OCI-LY7 (cell line): ENCODE measurements at regions not wholly inside any gene's neighbourhood (a gene's known extent, or its start where the extent isn't known, plus 50 kb on each side); places are given as distances from the start of the nearest gene placed in this dataset.

ENCODE experiments used
- EZH2phosphoT487 ChIP-seq: fragments of 200-600 bp; sonication (generic); IDR thresholded peaks from 2 replicates; pipeline ENCODE4 v1.6.1; 2018; ENCODE audit warnings: low read depth, borderline replicate concordance, mild to moderate bottlenecking, mixed run types, antibody characterized with exemption, low read length, moderate library complexity, mixed read lengths
- TF ChIP-seq, protein P1 (sequence below): fragments of 200-600 bp; sonication (generic); conservative IDR thresholded peaks from 2 replicates; pipeline ENCODE4 v1.5.1; 2014; ENCODE audit warnings: mild to moderate bottlenecking, antibody characterized with exemption, low read length, moderate library complexity, mixed read lengths

DNA sequence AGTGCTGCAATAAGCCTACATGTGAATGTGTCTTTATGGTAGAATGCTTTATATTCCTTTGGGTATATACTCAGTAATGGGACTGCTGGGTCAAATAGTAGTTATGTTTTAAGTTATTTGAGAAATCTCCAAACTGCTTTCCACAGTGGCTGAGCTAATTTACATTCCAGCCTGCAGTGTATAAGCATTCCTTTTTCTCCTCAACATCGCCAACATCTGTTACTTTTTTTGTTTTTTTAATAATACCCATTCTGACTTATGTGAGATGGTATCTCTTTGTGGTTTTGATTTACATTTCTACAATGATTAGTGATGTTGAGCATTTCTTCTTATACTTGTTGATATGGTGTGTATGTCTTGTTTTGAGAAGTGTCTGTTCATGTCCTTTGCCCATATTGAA lies 1186.2 kb downstream of the BCL11B start:
- TF ChIP-seq, protein P1, sequence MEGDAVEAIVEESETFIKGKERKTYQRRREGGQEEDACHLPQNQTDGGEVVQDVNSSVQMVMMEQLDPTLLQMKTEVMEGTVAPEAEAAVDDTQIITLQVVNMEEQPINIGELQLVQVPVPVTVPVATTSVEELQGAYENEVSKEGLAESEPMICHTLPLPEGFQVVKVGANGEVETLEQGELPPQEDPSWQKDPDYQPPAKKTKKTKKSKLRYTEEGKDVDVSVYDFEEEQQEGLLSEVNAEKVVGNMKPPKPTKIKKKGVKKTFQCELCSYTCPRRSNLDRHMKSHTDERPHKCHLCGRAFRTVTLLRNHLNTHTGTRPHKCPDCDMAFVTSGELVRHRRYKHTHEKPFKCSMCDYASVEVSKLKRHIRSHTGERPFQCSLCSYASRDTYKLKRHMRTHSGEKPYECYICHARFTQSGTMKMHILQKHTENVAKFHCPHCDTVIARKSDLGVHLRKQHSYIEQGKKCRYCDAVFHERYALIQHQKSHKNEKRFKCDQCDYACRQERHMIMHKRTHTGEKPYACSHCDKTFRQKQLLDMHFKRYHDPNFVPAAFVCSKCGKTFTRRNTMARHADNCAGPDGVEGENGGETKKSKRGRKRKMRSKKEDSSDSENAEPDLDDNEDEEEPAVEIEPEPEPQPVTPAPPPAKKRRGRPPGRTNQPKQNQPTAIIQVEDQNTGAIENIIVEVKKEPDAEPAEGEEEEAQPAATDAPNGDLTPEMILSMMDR = no peak
- no peak for TF ChIP-seq EZH2phosphoT487
